Fibroblast of the aortic adventitia (primary cell): ENCODE measurements at regions not wholly inside any gene's neighbourhood (a gene's known extent, or its start where the extent isn't known, plus 50 kb on each side); places are given as distances from the start of the nearest gene placed in this dataset.

Source experiments
- DNase-seq: peaks from one replicate; pipeline ENCODE4 v3.0.0-alpha.2; 2010; ENCODE audit warnings: low read depth
- H3K4me3 ChIP-seq: 2 replicates; pipeline ENCODE4 v1.5.1; 2011; ENCODE audit warnings: low read depth, mild to moderate bottlenecking, control low read depth, low read length, moderate library complexity
- CTCF ChIP-seq: IDR thresholded peaks from 2 replicates; pipeline ENCODE4 v1.5.1; 2011; ENCODE audit warnings: mild to moderate bottlenecking, low read length, control low read depth, inconsistent platforms; ENCODE audit not compliant: insufficient read depth

- no peak overlapping the region for H3K4me3 ChIP-seq
- TF ChIP-seq CTCF, result no peak
- no peak for DNase-seq
These were observed 484.5 kb upstream of the ZMIZ1 start for GRCh38 chr10:78584266-78584665.

- no peak overlapping the region for H3K4me3 ChIP-seq
- no peak for DNase-seq
- TF ChIP-seq CTCF, result no peak
These were observed 484.1 kb upstream of the ZMIZ1 start for GRCh38 chr10:78584681-78585080.

- no peak for DNase-seq
- no peak for TF ChIP-seq CTCF
- H3K4me3 ChIP-seq, result no peak overlapping the region
These were observed 482.8 kb upstream of the ZMIZ1 start for GRCh38 chr10:78585952-78586351.

GRCh38 chr10:78588194-78588811, 480.5 kb upstream of the ZMIZ1 start:
- peak; percentile 99 for DNase-seq
- no peak for TF ChIP-seq CTCF
- no peak overlapping the region for H3K4me3 ChIP-seq

- no peak overlapping the region for H3K4me3 ChIP-seq
- no peak for DNase-seq
- no peak for TF ChIP-seq CTCF
These were observed 479.1 kb upstream of the ZMIZ1 start for GRCh38 chr10:78589687-78590086.

GRCh38 chr10:78591066-78591465, 477.7 kb upstream of the ZMIZ1 start:
- no peak for DNase-seq

More at GRCh38 chr10:78591066-78591465, 477.7 kb upstream of the ZMIZ1 start:
- TF ChIP-seq CTCF, result no peak
- no peak overlapping the region for H3K4me3 ChIP-seq
